Stomach (tissue), 4 donors: ENCODE measurements at regions not wholly inside any gene's neighbourhood (a gene's known extent, or its start where the extent isn't known, plus 50 kb on each side); places are given as distances from the start of the nearest gene placed in this dataset.

Source experiments
- CTCF ChIP-seq, 7 experiments: fragments of 450-650 bp in 4 of 7; fragments of 200-600 bp in 3 of 7; sonication (generic) in 3 of 7; IDR thresholded peaks; one replicate each; pipeline ENCODE4 v1.5.1; 2016 to 2019; ENCODE audit warnings: antibody characterized with exemption in 7 of 7, control low read depth in 2 of 7, mild to moderate bottlenecking in 1 of 7
- POLR2A ChIP-seq, 4 donors: fragments of 450-650 bp; IDR thresholded peaks; one replicate each; pipeline ENCODE4 v1.6.1; 2016; ENCODE audit warnings: antibody characterized with exemption in 4 of 4, control low read depth in 2 of 4, mild to moderate bottlenecking in 1 of 4, moderate library complexity in 1 of 4

- TF ChIP-seq POLR2A (IDR thresholded peaks at IDR 0.05) (no peak), CTCF (IDR thresholded peaks at IDR 0.05) (no peak)
These were observed 84.2 kb upstream of the GRIN2B start for GRCh38 chr12:14065616-14066015.
